ENCODE measurements at regions not wholly inside any gene's neighbourhood (a gene's known extent, or its start where the extent isn't known, plus 50 kb on each side); places are given as distances from the start of the nearest gene placed in this dataset.
"Not testable (repeated sequence)": the region's sequence is repeated elsewhere in the genome, so short reads cannot be mapped to it uniquely, and the experiment has no call there.

- no peak for DNase-seq
These were observed 942.2 kb downstream of the TRAM1L1 start for GRCh38 chr4:116143198-116143597.

GRCh38 chr4:116132946-116133345 is 952.4 kb downstream of the TRAM1L1 start:
- no peak for DNase-seq

- no peak for DNase-seq
These were observed 958.6 kb downstream of the TRAM1L1 start for GRCh38 chr4:116126794-116127193.

GRCh38 chr4:116122124-116122523 is 963.3 kb downstream of the TRAM1L1 start:
- DNase-seq: no peak

GRCh38 chr4:116118221-116118620 is 967.2 kb downstream of the TRAM1L1 start:
- DNase-seq: no peak

GRCh38 chr4:116112861-116113260 is 972.5 kb downstream of the TRAM1L1 start:
- not testable (repeated sequence) for DNase-seq

- no peak for DNase-seq
These were observed 974.7 kb downstream of the TRAM1L1 start for GRCh38 chr4:116110713-116111112.

GRCh38 chr4:116108606-116109005 is 976.8 kb downstream of the TRAM1L1 start:
- DNase-seq: no peak

- DNase-seq: no peak
These were observed 984.1 kb downstream of the TRAM1L1 start for GRCh38 chr4:116101321-116101720.

- DNase-seq: no peak
These were observed 985.8 kb downstream of the TRAM1L1 start for GRCh38 chr4:116099596-116099995.

GRCh38 chr4:116097353-116097752 is 983.9 kb upstream of the NDST4 start:
- DNase-seq: not testable (repeated sequence)

GRCh38 chr4:116092961-116093360 is 979.5 kb upstream of the NDST4 start:
- no peak for DNase-seq

GRCh38 chr4:116088771-116089170 is 975.4 kb upstream of the NDST4 start:
- DNase-seq: no peak

- no peak for DNase-seq
These were observed 969.5 kb upstream of the NDST4 start for GRCh38 chr4:116082808-116083366.

GRCh38 chr4:116073051-116073450 is 959.6 kb upstream of the NDST4 start:
- no peak for DNase-seq

- DNase-seq: no peak
These were observed 956.9 kb upstream of the NDST4 start for GRCh38 chr4:116070283-116070682.

- no peak for DNase-seq
These were observed 953.4 kb upstream of the NDST4 start for GRCh38 chr4:116066711-116067245.

GRCh38 chr4:116064331-116064730 is 950.9 kb upstream of the NDST4 start:
- no peak for DNase-seq

- no peak for DNase-seq
These were observed 945.9 kb upstream of the NDST4 start for GRCh38 chr4:116059361-116059760.

- no peak for DNase-seq
These were observed 944.7 kb upstream of the NDST4 start for GRCh38 chr4:116058129-116058528.

- no peak for DNase-seq
These were observed 942.7 kb upstream of the NDST4 start for GRCh38 chr4:116055857-116056827.

- no peak for DNase-seq
These were observed 913.9 kb upstream of the NDST4 start for GRCh38 chr4:116027311-116027710.

Measured in hypothalamus (tissue), 51 donors.